ENCODE measurements at regions not wholly inside any gene's neighbourhood (a gene's known extent, or its start where the extent isn't known, plus 50 kb on each side); places are given as distances from the start of the nearest gene placed in this dataset.

DNA sequence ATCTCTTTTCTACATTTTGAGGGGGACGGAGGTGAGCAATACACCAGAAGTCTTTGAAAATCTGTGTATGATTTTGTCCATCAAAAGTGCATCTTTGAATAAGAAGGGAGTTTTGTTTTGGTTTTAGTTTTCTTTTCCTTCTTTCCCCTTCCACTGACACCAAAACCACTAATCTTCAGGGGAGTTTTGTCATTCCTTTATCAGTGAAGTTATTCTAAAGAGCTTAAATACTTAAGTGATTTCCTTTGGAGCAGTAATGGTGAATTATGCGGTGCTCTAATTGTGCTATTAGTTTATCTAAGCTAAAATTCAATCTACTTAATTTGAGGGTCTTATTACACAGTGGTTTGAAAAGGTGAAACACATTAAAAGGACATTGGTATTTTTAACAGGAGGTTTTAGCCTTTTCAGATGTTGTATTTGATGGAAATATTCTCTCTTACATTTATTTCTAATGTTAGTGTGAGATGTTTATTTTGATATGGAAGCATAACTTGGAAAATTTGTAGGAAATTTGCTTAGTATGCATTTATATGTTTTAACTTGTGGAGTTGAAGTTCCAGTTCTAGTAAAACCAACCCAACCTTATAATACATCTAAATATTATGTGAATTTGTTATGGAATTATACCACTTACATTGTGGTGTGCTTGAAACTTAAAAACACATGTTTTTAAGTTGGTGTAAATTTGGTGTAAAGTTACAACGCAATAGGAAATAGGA is 124.9 kb downstream of the PCDH7 start:
- H3K4me1 ChIP-seq (ENCODE audit: control insufficient read depth in 2 of 2, insufficient read depth in 2 of 2, low read length in 1 of 2), result no peaks in the 10 kb centered on the region
- H3K4me3 ChIP-seq (ENCODE audit: low read depth in 1 of 2, low read length in 2 of 2), result no peak overlapping the region
- no peaks in the 10 kb centered on the region for H3K36me3 ChIP-seq (ENCODE audit: control insufficient read depth in 2 of 2, insufficient read depth in 2 of 2, low read length in 1 of 2)
- WGBS, 2 donors, result 85 to 87% methylated on average over 3 of the region's 3 CpGs
- no peaks in the 10 kb centered on the region for H3K9me3 ChIP-seq (ENCODE audit: control insufficient read depth in 2 of 2, insufficient read depth in 1 of 2, low read depth in 1 of 2, low read length in 1 of 2)
- no peak overlapping the region for H3K27ac ChIP-seq (ENCODE audit: low read depth in 2 of 2, low read length in 1 of 2)
- no peaks in the 10 kb centered on the region for H3K27me3 ChIP-seq (ENCODE audit: control insufficient read depth in 1 of 2, insufficient read depth in 2 of 2, low read length in 2 of 2)

DNA sequence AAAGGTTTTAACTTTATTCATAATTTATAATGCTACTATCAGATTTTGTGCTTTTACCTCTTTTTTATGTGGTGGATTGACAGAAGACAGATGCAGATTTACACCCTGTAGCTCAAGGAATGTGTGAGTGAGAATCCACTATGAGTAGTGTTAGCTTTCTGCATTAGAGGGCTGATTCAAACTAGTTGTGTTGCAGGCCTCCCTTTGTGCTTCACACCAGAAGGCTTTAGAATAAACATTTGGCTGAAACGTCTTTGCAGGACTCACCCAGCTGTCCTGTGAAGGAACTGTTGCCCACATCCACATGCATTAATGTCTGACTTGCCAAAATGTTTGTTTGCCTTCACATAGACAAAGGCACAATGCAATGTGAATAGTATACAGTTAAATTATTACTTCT is 127.0 kb downstream of the PCDH7 start:
- no peak overlapping the region for H3K4me3 ChIP-seq (ENCODE audit: low read depth in 1 of 2, low read length in 2 of 2)
- H3K36me3 ChIP-seq (ENCODE audit: control insufficient read depth in 2 of 2, insufficient read depth in 2 of 2, low read length in 1 of 2), result no peaks in the 10 kb centered on the region
- no peaks in the 10 kb centered on the region for H3K27me3 ChIP-seq (ENCODE audit: control insufficient read depth in 1 of 2, insufficient read depth in 2 of 2, low read length in 2 of 2)
- no peaks in the 10 kb centered on the region for H3K4me1 ChIP-seq (ENCODE audit: control insufficient read depth in 2 of 2, insufficient read depth in 2 of 2, low read length in 1 of 2)
- H3K9me3 ChIP-seq (ENCODE audit: control insufficient read depth in 2 of 2, insufficient read depth in 1 of 2, low read depth in 1 of 2, low read length in 1 of 2), result no peaks in the 10 kb centered on the region
- 16 to 23% methylated on average over 1 of the region's 1 CpG for WGBS, 2 donors
- no peak overlapping the region for H3K27ac ChIP-seq (ENCODE audit: low read depth in 2 of 2, low read length in 1 of 2)

DNA sequence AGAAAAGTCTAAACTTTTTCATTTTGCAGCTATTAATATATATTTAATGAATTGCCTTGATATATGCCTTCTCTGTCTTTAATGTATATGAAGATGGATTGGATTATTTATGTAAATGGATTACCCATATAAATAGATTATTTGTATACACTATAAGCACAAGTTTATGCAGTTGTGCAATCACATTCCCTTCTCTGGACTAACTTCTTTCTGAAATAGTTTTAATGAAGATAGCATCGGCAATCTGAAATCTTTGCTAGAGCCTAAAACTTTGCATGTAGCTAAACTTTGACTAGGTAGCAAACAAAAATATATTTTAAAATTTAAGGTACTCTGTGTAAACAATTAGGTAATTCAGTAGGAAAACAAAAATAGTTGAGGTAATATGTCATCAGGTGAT is 127.8 kb downstream of the PCDH7 start:
- Histone ChIP-seq H3K36me3 (ENCODE audit: control insufficient read depth in 2 of 2, insufficient read depth in 2 of 2, low read length in 1 of 2) (no peaks in the 10 kb centered on the region), H3K27me3 (ENCODE audit: control insufficient read depth in 1 of 2, insufficient read depth in 2 of 2, low read length in 2 of 2) (no peaks in the 10 kb centered on the region), H3K4me1 (ENCODE audit: control insufficient read depth in 2 of 2, insufficient read depth in 2 of 2, low read length in 1 of 2) (no peaks in the 10 kb centered on the region), H3K9me3 (ENCODE audit: control insufficient read depth in 2 of 2, insufficient read depth in 1 of 2, low read depth in 1 of 2, low read length in 1 of 2) (no peaks in the 10 kb centered on the region), H3K27ac (ENCODE audit: low read depth in 2 of 2, low read length in 1 of 2) (no peak overlapping the region), H3K4me3 (ENCODE audit: low read depth in 1 of 2, low read length in 2 of 2) (no peak overlapping the region)
- 76 to 79% methylated on average over 1 of the region's 1 CpG for WGBS, 2 donors

DNA sequence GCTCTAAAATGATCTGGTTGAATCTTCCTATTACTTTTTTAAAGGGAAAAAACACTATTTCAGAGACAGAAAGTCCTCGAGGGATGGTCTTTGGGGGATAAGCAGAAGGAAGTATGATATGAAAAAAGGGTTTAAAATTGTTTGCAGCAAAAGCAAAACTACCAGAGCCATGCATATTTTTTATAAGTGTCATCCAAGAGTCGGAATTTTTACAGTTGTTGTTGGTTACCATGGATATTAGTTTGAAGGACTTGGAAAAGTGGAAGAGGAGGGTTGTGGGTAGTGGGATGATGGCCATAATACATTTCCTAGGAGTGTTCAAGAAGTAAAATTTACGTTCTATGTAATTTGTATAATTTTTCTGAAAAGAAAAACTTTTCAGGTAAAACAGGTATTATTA is 134.4 kb downstream of the PCDH7 start:
- no peak overlapping the region for H3K27ac ChIP-seq (ENCODE audit: low read depth in 2 of 2, low read length in 1 of 2)
- no peaks in the 10 kb centered on the region for H3K36me3 ChIP-seq (ENCODE audit: control insufficient read depth in 2 of 2, insufficient read depth in 2 of 2, low read length in 1 of 2)
- no peaks in the 10 kb centered on the region for H3K9me3 ChIP-seq (ENCODE audit: control insufficient read depth in 2 of 2, insufficient read depth in 1 of 2, low read depth in 1 of 2, low read length in 1 of 2)
- WGBS, 2 donors, result 65 to 66% methylated on average over 3 of the region's 3 CpGs
- H3K4me1 ChIP-seq (ENCODE audit: control insufficient read depth in 2 of 2, insufficient read depth in 2 of 2, low read length in 1 of 2), result no peaks in the 10 kb centered on the region
- H3K4me3 ChIP-seq (ENCODE audit: low read depth in 1 of 2, low read length in 2 of 2), result no peak overlapping the region
- no peaks in the 10 kb centered on the region for H3K27me3 ChIP-seq (ENCODE audit: control insufficient read depth in 1 of 2, insufficient read depth in 2 of 2, low read length in 2 of 2)

DNA sequence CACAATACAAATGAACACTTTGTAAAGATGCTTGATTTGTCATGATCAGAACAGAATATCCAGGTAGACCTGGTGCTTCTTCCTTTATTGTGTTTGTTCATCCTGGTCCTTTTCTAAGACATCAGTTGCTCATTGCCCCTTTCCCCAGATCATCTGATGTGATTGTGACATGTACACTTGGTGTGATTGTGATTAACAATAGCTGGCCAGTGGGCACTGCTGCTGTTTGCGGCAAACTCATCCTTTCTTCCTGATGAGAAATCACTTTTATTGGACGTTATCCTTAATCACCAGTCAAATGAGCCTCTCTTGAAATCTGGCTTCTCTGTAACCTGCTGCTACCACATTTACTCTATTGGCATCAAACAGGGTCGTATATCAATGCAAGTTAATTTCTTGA is 135.1 kb downstream of the PCDH7 start:
- Histone ChIP-seq H3K36me3 (ENCODE audit: control insufficient read depth in 2 of 2, insufficient read depth in 2 of 2, low read length in 1 of 2) (no peaks in the 10 kb centered on the region), H3K27ac (ENCODE audit: low read depth in 2 of 2, low read length in 1 of 2) (no peak overlapping the region), H3K27me3 (ENCODE audit: control insufficient read depth in 1 of 2, insufficient read depth in 2 of 2, low read length in 2 of 2) (no peaks in the 10 kb centered on the region), H3K4me1 (ENCODE audit: control insufficient read depth in 2 of 2, insufficient read depth in 2 of 2, low read length in 1 of 2) (no peaks in the 10 kb centered on the region), H3K9me3 (ENCODE audit: control insufficient read depth in 2 of 2, insufficient read depth in 1 of 2, low read depth in 1 of 2, low read length in 1 of 2) (no peaks in the 10 kb centered on the region), H3K4me3 (ENCODE audit: low read depth in 1 of 2, low read length in 2 of 2) (no peak overlapping the region)
- 83 to 90% methylated on average over 3 of the region's 3 CpGs for WGBS, 2 donors

DNA sequence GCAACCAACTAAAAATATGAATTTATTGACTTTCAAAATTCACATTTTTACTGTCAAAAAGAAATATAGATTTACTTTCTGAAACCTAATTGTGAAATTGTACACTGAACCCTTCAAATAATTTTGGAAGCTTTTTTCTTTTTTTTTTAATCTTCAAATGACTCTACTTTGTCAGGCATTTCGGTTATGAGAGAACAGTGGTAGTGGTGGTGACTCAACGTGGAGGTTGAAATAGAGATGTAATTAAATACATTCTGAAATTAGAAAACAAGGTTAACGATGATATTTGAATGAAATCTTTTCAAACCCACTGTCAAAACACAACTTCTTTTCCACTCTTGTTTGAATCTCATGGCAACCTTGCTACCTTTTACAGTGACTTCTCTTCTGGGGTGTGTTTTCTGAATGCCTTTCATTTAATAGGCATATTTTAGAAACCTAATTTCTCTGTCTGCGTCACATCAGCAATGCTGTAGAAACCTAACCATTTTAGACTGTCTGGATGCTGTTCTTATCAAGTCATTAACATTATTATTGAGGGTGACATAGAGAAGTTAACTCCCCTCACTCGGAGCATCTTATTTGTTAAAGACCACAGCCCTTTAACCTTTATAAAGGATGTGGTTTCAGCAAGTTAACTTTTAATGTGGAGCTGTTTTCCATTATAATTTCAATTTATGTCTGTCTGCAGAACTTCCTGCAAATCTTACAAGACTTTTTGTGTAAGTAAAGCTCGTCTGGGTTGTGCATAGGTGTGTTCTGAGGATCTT is 136.8 kb downstream of the PCDH7 start:
- WGBS, 2 donors, result 74 to 79% methylated on average over 6 of the region's 6 CpGs
- no peak overlapping the region for H3K4me3 ChIP-seq (ENCODE audit: low read depth in 1 of 2, low read length in 2 of 2)

DNA sequence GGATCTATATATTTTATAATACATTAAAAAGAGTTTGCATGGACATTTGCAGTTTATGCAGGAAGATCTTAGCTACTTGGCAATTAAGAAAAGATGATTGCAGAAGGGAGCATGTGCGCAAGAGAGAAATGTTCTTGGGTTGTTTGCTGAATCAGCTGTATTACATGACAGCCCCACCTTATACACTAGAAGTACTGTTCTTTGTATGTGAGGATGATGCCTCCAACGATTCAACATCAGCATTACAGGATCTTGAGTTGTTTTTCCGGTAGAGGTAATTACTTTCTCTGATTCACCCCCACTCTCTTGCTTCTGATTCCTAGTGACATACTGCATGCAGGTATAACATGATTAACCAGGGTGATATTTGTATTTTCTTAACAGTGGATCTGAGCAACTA is 140.8 kb downstream of the PCDH7 start:
- H3K36me3 ChIP-seq (ENCODE audit: control insufficient read depth in 2 of 2, insufficient read depth in 2 of 2, low read length in 1 of 2), result no peaks in the 10 kb centered on the region
- WGBS, 2 donors, result 64 to 68% methylated on average over 3 of the region's 3 CpGs

More for the DNA sequence above, 136.8 kb downstream of the PCDH7 start:
- Histone ChIP-seq H3K27ac (ENCODE audit: low read depth in 2 of 2, low read length in 1 of 2) (no peak overlapping the region), H3K9me3 (ENCODE audit: control insufficient read depth in 2 of 2, insufficient read depth in 1 of 2, low read depth in 1 of 2, low read length in 1 of 2) (no peaks in the 10 kb centered on the region), H3K27me3 (ENCODE audit: control insufficient read depth in 1 of 2, insufficient read depth in 2 of 2, low read length in 2 of 2) (no peaks in the 10 kb centered on the region), H3K36me3 (ENCODE audit: control insufficient read depth in 2 of 2, insufficient read depth in 2 of 2, low read length in 1 of 2) (no peaks in the 10 kb centered on the region), H3K4me1 (ENCODE audit: control insufficient read depth in 2 of 2, insufficient read depth in 2 of 2, low read length in 1 of 2) (no peaks in the 10 kb centered on the region)

DNA sequence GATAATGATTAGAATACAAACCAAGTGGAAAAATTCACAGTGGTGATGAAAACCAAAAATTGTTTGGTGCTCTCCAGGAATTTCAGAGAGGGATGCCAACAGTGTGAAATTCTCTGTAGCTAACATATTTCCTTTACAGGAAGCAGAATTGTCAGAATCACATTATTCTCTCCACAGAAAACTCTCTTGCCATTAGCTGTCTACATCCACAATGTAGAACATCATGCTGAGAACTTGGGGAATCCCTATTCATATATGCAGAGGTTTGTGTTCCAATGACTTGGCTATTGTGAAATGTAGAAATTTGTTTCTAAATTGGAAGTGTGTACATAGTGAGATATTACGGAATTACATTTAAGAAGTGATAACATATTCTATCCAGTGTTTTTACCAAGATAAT is 142.0 kb downstream of the PCDH7 start:
- 78 to 90% methylated on average over 1 of the region's 1 CpG for WGBS, 2 donors
- Histone ChIP-seq H3K36me3 (ENCODE audit: control insufficient read depth in 2 of 2, insufficient read depth in 2 of 2, low read length in 1 of 2) (no peaks in the 10 kb centered on the region), H3K4me3 (ENCODE audit: low read depth in 1 of 2, low read length in 2 of 2) (no peak overlapping the region), H3K27me3 (ENCODE audit: control insufficient read depth in 1 of 2, insufficient read depth in 2 of 2, low read length in 2 of 2) (no peaks in the 10 kb centered on the region), H3K4me1 (ENCODE audit: control insufficient read depth in 2 of 2, insufficient read depth in 2 of 2, low read length in 1 of 2) (no peaks in the 10 kb centered on the region), H3K9me3 (ENCODE audit: control insufficient read depth in 2 of 2, insufficient read depth in 1 of 2, low read depth in 1 of 2, low read length in 1 of 2) (no peaks in the 10 kb centered on the region), H3K27ac (ENCODE audit: low read depth in 2 of 2, low read length in 1 of 2) (no peak overlapping the region)

More for the DNA sequence above, 140.8 kb downstream of the PCDH7 start:
- Histone ChIP-seq H3K27ac (ENCODE audit: low read depth in 2 of 2, low read length in 1 of 2) (no peak overlapping the region), H3K4me1 (ENCODE audit: control insufficient read depth in 2 of 2, insufficient read depth in 2 of 2, low read length in 1 of 2) (no peaks in the 10 kb centered on the region), H3K27me3 (ENCODE audit: control insufficient read depth in 1 of 2, insufficient read depth in 2 of 2, low read length in 2 of 2) (no peaks in the 10 kb centered on the region), H3K4me3 (ENCODE audit: low read depth in 1 of 2, low read length in 2 of 2) (no peak overlapping the region), H3K9me3 (ENCODE audit: control insufficient read depth in 2 of 2, insufficient read depth in 1 of 2, low read depth in 1 of 2, low read length in 1 of 2) (no peaks in the 10 kb centered on the region)

DNA sequence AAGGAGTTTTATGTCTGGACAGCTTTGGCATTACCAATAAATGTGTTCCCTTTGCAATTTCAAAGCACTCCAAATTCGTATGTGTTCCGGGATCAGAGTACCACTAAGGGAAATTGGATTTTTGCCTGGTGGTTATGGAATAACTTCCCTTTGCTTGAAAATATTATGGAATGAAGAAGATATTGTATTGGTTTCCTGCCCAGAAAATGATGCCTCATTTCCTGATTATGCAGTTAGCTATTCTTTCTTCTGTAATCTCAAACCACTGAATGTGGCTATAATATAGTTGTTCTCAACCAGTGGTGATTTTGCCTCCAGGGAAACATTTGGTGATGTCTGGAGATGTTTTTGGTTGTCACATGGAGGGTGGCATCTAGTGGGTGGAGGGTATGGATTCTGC is 142.9 kb downstream of the PCDH7 start:
- H3K27me3 ChIP-seq (ENCODE audit: control insufficient read depth in 1 of 2, insufficient read depth in 2 of 2, low read length in 2 of 2), result no peaks in the 10 kb centered on the region
- WGBS, 2 donors, result 61 to 63% methylated on average over 2 of the region's 2 CpGs
- no peak overlapping the region for H3K4me3 ChIP-seq (ENCODE audit: low read depth in 1 of 2, low read length in 2 of 2)
- H3K27ac ChIP-seq (ENCODE audit: low read depth in 2 of 2, low read length in 1 of 2), result no peak overlapping the region
- no peaks in the 10 kb centered on the region for H3K4me1 ChIP-seq (ENCODE audit: control insufficient read depth in 2 of 2, insufficient read depth in 2 of 2, low read length in 1 of 2)
- no peaks in the 10 kb centered on the region for H3K9me3 ChIP-seq (ENCODE audit: control insufficient read depth in 2 of 2, insufficient read depth in 1 of 2, low read depth in 1 of 2, low read length in 1 of 2)
- no peaks in the 10 kb centered on the region for H3K36me3 ChIP-seq (ENCODE audit: control insufficient read depth in 2 of 2, insufficient read depth in 2 of 2, low read length in 1 of 2)

DNA sequence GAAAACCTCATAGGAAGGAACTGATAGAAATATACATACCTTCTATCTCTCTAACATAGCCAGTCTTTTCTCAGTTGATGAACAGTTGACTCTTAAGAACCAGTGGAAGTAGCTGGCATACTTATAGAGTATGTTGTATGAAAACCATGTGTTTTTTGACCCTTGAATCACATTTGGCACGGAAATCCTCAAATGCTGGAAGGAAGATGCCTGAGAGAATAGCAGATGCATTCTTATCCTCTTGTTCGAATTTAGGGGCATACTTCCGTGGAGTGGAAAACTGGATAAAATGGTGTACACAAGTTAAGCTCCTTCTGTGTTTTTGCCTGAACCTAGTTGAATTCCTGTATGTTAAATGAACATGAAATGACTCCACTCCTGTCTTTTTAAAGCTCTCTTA is 145.5 kb downstream of the PCDH7 start:
- Histone ChIP-seq H3K4me1 (ENCODE audit: control insufficient read depth in 2 of 2, insufficient read depth in 2 of 2, low read length in 1 of 2) (no peaks in the 10 kb centered on the region), H3K36me3 (ENCODE audit: control insufficient read depth in 2 of 2, insufficient read depth in 2 of 2, low read length in 1 of 2) (no peaks in the 10 kb centered on the region), H3K9me3 (ENCODE audit: control insufficient read depth in 2 of 2, insufficient read depth in 1 of 2, low read depth in 1 of 2, low read length in 1 of 2) (no peaks in the 10 kb centered on the region), H3K4me3 (ENCODE audit: low read depth in 1 of 2, low read length in 2 of 2) (no peak overlapping the region), H3K27me3 (ENCODE audit: control insufficient read depth in 1 of 2, insufficient read depth in 2 of 2, low read length in 2 of 2) (no peaks in the 10 kb centered on the region), H3K27ac (ENCODE audit: low read depth in 2 of 2, low read length in 1 of 2) (no peak overlapping the region)
- WGBS, 2 donors, result 59 to 70% methylated on average over 3 of the region's 3 CpGs

All from esophagus (tissue), 2 donors.